Fibroblast of mammary gland (primary cell): ENCODE measurements at regions not wholly inside any gene's neighbourhood (a gene's known extent, or its start where the extent isn't known, plus 50 kb on each side); places are given as distances from the start of the nearest gene placed in this dataset.
A peak's percentile ranks its signal among the peaks of the same experiment; 100 is the strongest.
"Not testable (repeated sequence)": the region's sequence is repeated elsewhere in the genome, so short reads cannot be mapped to it uniquely, and the experiment has no call there.

Source experiments
- DNase-seq: peaks from one replicate; pipeline ENCODE4 v3.0.0-alpha.2; 2010; ENCODE audit warnings: low read depth
- H3K4me3 ChIP-seq: 2 replicates; pipeline ENCODE4 v1.5.1; 2011; ENCODE audit warnings: low read depth, mild to moderate bottlenecking, low read length, moderate library complexity; ENCODE audit not compliant: control insufficient read depth

DNA sequence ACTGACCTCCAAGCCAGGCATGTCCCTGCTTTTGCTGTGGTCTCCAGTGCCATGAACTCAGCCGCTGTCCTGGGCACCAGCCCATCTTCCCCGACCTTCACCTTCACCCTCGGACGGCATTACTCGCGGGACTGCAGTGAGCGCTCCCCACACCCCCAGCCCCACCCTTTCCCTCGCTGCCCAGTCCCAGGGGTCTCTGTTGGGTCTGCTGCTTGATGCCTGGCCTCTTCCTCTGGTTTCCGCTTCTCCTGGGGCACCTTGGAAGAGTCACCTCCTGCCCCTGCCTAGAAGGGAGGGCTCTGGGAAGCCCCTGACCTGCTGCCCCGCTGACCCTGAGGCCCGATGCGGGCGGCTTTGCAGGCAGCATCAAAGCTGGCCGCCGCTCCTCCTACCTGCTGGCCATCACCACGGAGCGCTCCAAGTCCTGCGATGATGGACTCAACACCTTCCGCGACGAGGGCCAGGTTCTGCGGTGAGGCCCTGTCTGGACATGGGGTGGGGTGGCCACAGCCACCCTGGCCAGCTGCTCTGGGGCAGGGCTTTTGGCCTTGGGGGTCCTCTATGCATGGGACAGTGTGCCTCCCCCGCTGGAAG lies 102.3 kb downstream of the ZNF267 start:
- not testable (repeated sequence) for H3K4me3 ChIP-seq

DNA sequence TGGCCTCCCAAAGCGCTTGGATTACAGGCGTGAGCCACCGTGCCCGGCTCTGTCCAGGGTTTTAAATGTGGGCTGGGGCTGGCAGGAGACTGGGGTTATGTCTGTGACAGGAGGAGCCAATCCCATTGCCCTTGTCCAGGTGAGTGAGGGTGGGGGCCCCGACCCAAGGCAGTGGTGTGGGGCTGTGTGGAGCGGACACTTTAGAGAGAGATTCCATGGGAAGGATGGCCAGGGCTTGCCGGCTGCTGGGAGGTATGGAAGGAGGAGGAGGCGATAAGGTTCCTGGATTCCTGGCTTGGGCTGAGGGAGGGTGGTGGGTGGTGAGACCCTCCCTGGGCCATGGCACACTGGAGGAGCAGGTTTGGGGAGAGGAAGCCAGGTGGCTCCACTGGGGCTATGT lies 104.9 kb downstream of the ZNF267 start:
- DNase-seq = not testable (repeated sequence)

More for the DNA sequence above, 102.3 kb downstream of the ZNF267 start:
- DNase-seq = not testable (repeated sequence)

DNA sequence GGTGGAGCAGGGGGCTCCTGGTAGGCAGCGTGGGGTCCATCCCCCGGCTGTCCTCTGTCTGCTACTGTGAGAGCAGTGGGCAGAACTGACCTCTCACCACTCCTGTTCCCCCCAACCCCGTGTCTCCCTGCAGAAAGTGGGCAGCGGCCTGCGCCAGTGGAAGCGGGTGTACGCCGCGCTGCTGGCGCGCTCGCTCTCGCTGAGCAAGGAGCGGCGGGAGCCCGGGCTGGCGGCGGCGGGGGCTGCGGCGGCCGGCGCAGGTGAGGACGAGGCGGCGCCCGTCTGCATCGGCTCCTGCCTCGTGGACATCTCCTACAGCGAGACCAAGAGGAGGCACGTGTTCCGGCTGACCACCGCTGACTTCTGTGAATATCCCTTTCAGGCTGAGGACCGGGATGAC lies 108.1 kb downstream of the ZNF267 start:
- H3K4me3 ChIP-seq, DNase-seq: not testable (repeated sequence)

More for the DNA sequence above, 104.9 kb downstream of the ZNF267 start:
- H3K4me3 ChIP-seq = not testable (repeated sequence)

DNA sequence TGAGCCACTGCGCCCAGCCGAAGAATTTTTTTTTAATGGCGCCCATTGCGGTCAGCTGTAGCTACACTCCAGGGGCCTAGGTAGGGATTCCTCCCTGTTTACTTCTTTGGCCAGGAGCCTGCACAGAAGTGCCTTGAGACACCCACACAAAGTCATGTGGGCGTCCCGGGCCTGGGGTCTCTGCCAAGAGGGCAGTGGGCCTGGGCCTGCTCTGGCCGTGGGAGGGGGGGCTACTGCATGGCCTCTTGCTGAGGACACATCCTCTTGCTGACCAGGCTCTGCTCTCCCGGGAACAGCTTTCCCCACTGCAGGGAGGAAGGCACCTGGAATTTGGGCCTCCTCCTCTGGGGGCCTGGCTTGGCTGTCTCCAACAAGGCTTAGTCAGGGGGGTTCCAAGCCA lies 109.4 kb downstream of the ZNF267 start:
- H3K4me3 ChIP-seq = not testable (repeated sequence)

DNA sequence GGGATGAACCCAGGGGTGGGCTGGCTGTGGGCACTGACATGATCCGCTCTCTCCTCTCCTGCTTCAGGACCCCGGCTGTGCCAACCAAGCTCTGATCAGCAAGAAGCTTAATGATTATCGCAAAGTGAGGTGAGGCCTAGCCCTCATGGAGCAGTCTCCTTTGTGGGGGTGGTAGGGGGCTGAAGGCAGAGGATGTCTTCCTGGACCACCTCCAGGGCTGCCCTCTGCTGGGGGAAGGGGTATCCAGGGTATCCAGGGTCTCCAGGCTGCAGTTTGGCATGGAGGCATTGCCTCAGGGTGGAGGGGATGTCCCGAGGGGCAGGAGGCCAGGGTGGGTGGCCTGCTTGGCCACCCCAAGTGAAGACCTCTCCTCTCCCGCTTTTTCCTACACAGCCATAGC lies 110.1 kb downstream of the ZNF267 start:
- DNase-seq, H3K4me3 ChIP-seq: not testable (repeated sequence)

More for the DNA sequence above, 109.4 kb downstream of the ZNF267 start:
- DNase-seq = not testable (repeated sequence)

DNA sequence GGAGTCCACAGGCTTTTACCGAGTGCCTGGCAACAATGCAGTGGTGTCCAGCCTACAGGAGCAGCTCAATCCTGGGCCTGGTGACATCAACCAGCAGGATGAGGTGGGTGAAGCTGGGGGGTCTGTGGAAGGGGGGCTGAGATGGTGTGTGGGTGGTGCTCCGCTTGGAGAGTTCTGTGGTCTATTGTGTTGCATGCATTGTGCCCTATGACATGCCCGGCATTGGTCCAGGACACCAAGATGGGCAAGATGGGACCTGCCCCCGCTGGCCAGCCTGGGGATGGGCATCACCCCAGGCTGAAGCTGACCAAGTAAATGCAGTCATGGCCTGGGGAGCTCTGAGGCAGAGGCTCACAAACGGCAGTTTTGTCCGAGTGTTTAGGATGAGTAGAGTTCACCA lies 113.3 kb downstream of the ZNF267 start:
- not testable (repeated sequence) for H3K4me3 ChIP-seq, DNase-seq

DNA sequence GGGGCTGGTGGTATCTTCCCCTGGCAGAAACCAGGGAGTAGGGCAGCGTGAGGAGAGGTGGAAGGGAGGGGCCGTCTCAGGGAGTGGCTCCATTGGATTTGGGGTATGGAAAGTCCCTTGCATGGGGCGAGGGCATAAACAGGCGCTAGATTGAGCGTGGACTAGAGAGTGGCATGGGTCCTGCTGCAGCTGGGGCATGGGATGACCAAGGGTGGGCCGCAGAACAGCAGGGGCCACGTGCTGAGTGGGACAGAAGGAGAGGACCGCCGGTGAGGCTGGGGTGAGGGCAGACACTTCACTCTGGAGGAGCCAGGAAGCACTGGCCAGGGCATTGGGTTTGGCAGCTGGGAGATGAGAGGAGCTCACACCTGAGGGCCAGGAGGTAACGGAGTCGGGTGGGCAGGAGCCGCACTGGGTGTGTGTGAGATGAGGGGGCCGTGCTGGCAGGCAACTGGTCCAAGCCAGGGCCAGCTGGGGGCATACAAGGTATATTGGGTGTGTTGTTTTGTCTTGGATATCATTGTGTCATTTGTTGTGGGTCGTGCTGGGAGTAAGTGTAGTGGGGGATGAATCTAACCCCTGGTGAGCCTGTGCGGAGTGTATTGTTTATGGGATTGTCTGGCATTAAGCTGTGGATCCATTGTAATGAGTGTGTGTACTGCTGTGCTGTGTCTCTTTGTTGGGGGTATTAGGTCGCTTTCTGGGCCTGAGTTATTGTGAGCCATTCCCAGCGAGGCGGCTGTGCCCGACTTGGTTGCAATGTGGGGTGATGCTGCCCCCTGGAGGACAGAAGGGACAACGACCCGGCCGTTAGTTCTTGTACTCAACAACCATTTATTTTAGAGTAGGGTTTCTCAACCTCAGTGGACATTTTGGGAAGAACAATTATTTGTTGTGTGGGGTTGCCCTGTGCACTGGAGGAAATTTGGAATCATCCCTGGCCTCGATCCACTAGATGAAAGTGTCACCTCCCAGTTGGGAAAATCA lies 115.3 kb downstream of the ZNF267 start:
- DNase-seq, H3K4me3 ChIP-seq: not testable (repeated sequence)

DNA sequence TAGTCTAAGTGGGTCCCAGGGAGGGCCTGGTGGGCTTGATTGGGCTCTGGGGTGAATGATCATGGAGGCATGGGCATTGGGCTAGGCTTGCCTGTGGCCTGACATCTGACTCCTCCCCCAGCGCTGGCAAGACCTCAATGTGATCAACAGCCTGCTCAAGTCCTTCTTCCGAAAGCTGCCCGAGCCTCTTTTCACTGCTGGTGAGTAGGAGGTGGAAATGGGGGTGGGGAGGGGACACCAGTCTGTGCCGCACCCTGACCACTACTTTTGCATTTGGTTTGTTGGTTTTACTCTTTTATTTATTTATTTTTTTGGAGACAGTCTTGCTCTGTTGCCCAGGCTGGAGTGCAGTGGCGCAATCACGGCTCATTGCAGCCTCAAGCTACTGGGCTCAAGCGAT lies 116.7 kb downstream of the ZNF267 start:
- not testable (repeated sequence) for DNase-seq

DNA sequence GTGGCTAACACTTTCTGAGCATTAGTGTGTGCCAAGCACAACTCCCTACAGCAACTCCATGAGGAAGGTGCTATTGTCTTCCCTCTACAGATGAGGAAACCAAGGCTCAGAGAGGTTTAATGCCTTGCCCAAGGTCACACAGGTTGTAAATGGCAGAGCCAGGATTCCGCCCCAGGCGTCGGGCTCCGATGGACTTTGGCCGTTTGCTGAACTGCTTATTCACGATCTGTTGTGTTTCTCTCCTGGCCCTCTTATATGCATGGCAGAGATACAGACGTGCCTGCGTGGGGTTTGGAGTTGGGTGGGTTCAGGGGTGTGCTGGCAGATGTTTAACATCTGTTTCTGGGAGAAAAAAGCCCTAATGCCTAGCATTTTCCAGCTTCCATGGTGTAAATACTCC lies 117.4 kb downstream of the ZNF267 start:
- not testable (repeated sequence) for DNase-seq, H3K4me3 ChIP-seq

More for the DNA sequence above, 116.7 kb downstream of the ZNF267 start:
- not testable (repeated sequence) for H3K4me3 ChIP-seq

DNA sequence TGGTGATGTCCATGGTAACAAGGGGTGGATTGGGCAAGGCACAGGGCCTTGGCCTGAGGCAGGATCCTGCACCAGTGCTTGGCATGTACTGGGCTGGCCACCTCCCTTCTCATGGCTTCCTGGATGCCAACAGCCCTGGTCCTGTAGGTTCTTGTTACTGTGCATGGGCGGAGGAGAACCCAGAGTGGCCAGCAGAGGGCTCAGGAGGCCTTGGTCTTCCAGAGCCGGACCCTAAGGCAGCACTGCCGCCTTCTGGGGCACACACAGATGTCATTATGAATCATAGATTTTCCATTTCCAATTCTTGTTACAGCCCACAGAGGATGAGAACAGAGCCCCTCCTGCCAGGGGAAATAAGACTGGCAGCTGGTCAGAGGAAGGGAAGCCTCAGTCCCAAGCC lies 122.7 kb downstream of the ZNF267 start:
- not testable (repeated sequence) for H3K4me3 ChIP-seq, DNase-seq

DNA sequence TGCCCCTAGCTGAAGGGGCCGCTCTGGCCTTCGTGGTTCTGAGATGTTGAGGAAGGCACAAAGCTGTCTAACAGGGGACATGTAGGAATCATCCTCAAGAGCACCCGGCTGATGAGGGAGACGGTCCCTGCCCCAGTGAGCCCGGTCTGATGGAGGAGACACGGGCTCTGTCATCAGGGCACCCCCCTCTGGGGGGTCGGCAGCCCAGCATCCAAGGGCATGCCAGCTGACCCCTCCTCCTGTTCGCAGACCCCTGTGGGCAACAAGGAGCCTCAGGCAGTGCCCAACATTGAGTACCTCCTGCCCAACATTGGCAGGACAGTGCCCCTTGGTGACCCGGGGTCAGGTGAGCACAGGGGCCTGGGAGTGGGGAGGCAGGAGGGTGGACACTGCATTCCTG lies 128.9 kb downstream of the ZNF267 start:
- DNase-seq, H3K4me3 ChIP-seq: not testable (repeated sequence)

DNA sequence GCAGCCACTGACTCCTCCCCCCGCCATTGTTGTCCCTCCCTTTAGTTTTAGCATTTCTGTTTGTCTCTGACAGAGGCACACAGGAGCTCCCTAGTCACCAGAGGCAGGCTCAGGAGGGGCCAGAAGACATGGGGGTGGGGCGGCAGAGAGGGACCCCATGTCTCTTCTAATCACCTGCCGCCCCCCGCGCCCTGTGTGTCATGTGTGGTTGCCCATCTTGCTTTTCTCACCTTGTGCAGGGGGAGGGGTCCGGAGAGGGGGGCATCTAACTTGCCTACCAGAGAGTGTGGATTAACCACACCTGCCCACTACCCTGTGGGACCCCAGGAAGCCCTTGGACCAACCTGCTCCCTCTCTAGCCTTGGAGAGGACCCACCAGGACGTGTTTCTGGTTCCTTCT lies 130.2 kb downstream of the ZNF267 start:
- DNase-seq, H3K4me3 ChIP-seq: not testable (repeated sequence)

DNA sequence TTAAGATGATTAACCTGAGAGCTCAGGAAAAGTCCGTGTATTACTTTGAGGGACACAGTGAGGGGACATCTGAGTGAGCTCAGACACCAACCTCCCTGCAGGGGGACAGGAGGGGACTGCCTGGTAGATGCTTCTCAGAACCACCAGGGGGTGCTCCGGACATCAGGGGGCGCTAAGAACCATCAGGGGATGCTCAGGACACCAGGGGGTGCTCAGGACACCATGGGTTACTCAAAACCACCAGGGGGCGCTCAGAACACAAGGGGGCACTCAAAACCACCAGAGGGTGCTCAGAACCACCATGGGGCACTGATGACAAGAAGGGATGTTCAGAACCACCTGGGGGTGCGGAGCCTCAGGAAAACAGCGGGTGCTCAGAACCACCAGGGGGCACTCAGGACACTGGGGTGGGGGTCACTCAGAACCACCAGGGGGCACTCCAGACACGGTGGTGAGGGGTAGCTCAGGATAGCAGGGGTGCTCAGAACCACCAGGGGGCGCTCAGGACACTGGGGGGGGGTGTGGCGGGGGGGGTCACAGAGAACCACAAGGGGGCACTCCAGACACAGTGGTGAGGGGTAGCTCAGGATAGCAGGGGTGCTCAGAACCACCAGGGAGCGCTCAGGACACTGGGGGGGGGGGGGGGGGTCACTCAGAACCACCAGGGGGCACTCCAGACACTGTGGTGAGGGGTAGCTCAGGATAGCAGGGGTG lies 165.3 kb downstream of the ZNF267 start:
- not testable (repeated sequence) for H3K4me3 ChIP-seq
- peak; percentile 0 for DNase-seq

DNA sequence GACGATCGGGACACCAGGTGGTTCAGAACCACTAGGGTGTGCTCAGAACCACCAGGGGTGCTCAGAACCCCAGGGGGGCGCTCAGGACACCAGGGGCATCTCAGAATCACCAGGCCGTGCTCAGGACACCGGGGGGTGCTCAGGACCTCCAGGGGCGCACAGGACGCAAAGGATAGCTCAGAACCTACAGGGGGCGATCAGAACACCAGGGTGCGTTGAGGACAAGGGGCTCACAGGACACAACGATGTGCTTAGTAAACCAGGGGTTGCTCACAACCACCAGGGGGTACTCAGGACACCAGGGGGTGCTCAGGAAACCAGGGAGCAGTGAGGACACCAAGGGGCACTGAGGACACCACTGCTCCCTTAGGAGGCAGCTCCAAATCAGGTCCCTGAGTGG lies 166.3 kb downstream of the ZNF267 start:
- DNase-seq, H3K4me3 ChIP-seq: not testable (repeated sequence)

DNA sequence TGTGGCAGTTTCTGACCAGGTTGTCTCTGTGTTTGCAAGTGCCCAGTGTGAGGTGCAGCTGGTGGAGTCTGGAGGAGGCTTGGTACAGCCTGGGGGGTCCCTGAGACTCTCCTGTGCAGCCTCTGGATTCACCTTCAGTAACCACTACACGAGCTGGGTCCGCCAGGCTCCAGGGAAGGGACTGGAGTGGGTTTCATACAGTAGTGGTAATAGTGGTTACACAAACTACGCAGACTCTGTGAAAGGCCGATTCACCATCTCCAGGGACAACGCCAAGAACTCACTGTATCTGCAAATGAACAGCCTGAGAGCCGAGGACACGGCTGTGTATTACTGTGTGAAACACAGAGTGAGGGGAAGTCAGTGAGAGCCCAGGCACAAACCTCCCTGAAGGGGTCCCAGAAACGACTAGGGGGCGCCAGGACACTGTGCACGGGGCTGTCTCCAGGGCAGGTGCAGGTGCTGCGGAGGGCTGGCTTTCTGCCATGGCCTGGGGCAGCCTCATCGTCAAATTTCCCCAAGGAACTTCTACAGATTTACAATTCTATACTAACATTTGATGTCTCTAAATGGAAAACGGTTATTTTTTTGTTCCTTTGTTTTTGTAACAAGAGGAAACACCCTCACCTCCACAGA lies 187.0 kb upstream of the TP53TG3D start:
- not testable (repeated sequence) for DNase-seq, H3K4me3 ChIP-seq

DNA sequence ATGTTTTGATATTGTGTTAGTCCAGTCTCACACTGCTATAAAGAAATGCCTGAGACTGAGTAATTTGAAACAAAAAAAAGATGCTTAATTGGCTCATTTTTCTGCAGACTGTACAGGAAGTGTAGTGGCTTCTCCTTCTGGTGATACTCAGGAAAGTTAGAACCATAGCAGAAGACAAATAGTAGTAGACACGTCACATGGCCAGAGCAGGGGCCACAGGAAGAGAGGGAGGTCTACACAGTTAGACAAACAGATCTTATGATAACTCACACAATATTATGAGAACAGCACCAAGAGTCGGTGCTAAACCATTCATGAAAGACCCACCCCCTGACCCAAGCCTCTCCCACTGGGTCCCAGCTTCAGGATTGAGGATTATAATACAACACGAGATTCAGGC lies 181.5 kb upstream of the TP53TG3D start:
- H3K4me3 ChIP-seq, DNase-seq: not testable (repeated sequence)

DNA sequence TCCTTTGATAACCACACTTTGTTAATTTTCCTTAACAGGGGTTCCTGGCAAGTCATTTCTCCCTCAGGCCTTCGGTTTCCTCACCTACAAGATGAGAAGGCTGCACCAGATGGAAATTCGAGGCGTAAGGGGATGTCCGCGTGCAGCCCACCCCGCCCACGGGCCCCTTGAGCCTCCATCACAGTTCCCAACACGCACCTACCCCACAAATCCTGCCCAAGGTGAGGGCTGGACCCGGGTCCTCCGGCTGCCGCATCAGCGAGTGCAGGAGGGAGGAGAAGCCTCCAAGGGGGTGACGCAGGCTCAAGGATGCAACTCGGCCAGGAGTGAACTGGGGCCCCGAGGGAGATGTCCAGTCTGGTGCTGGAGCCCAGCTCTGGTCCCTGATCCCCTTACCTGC lies 169.2 kb upstream of the TP53TG3D start:
- DNase-seq, H3K4me3 ChIP-seq: not testable (repeated sequence)

DNA sequence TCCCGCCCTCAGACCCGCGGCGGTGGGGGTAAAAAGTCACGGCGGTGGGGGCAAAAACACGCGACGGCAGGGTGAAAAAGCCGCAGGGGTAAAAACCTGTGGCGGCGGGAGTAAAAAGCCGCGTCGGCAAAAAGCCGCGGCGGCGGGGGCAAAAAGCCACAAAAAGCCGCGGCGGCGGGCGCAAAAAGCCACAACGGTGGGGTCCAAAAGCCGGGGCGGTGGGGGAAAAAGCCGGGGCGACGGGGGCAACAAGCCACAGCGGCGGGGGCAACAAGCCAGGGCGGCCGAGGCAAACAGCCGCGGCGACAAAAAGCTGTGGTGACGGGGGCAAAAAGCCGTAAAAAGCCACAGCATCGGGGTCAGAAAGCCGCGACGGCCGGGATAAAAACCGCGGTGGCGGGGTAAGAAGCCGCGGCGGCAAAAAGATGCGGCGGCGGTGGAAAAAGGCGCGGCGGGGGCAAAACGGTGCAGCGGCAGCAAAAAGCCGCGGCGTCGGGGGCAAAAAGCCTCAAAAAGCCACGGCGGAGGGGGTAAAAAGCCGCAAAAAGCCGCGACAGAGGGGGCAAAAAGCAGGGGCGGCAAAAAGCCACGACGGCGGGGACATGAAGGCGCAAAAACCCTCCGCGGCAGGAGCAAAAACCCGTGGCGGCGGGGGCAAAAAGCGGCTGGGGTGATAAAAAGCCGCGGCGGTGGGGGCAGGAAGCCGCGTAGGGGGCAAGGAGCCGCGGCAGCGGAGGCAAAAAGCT lies 168.3 kb upstream of the TP53TG3D start:
- not testable (repeated sequence) for DNase-seq, H3K4me3 ChIP-seq
